Endothelial cell of umbilical vein (primary cell): ENCODE measurements at regions not wholly inside any gene's neighbourhood (a gene's known extent, or its start where the extent isn't known, plus 50 kb on each side); places are given as distances from the start of the nearest gene placed in this dataset.

ENCODE experiments used
- BruUV-seq: library from RNA; stranded (reverse); fragments of 400-500 nt; replicated peaks from 2 replicates; lab custom pipeline; 2021; lab: Mats Ljungman, UMichigan
- CTCF ChIA-PET: fragments of 300-600, 350-600 bp; sonication (Branson Sonifier 250); formaldehyde crosslinking; loops from one replicate; lab custom pipeline; 2021; ENCODE audit warnings: antibody characterized with exemption, inconsistent platforms; lab: Charles Lee
- POLR2A ChIA-PET: fragments of 300-600, 350-600 bp; sonication (Branson Sonifier 250); formaldehyde crosslinking; loops from one replicate; lab custom pipeline; 2021; ENCODE audit warnings: antibody characterized with exemption, inconsistent platforms; lab: Charles Lee
- DNase-seq: peaks from one replicate; pipeline ENCODE4 v3.0.0-alpha.2; 2011; ENCODE audit warnings: low read depth, low spot score
- FAIRE-seq: peaks from 2 replicates; lab custom pipeline; 2011; peaks lifted over from hg19 to GRCh38; lab: Jason Lieb, UNC
- H2AFZ ChIP-seq: 2 replicates; pipeline ENCODE4 v1.6.0; 2012; ENCODE audit warnings: low read depth, low read length, control low read depth, inconsistent platforms
- H3K27ac ChIP-seq: 2 replicates; pipeline ENCODE4 v1.5.1; 2011; ENCODE audit warnings: low read depth, mild to moderate bottlenecking, control low read depth, low read length, moderate library complexity; ENCODE audit not compliant: insufficient read depth
- H3K27me3 ChIP-seq, 2 experiments: 2 replicates each; pipeline versions ENCODE4 v1.6.0 to v1.6.1; 2011; ENCODE audit warnings: low read length in 2 of 2, mixed read lengths in 1 of 2; ENCODE audit not compliant: control insufficient read depth in 2 of 2, insufficient read depth in 2 of 2
- H3K36me3 ChIP-seq, 2 experiments: 2 replicates in 1 of 2; 3 replicates in 1 of 2; pipeline ENCODE4 v1.5.1; 2011; ENCODE audit warnings: low read length in 2 of 2, mild to moderate bottlenecking in 1 of 2, moderate library complexity in 1 of 2; ENCODE audit not compliant: control insufficient read depth in 2 of 2, insufficient read depth in 2 of 2; ENCODE audit errors: extremely low read depth in 1 of 2
- H3K4me1 ChIP-seq: 3 replicates; pipeline ENCODE4 v1.5.1; 2011; ENCODE audit warnings: mild to moderate bottlenecking, low read length; ENCODE audit not compliant: control insufficient read depth, insufficient read depth; ENCODE audit errors: extremely low read depth
- H3K4me2 ChIP-seq: 2 replicates; pipeline ENCODE4 v1.6.1; 2011; ENCODE audit warnings: low read length, control low read depth, mixed read lengths; ENCODE audit not compliant: insufficient read depth
- H3K4me3 ChIP-seq, 3 experiments: fragments of 200-600 bp in 1 of 3; sonication (generic), shearing (Covaris generic) in 1 of 3; replicated peaks in 1 of 3; 2 replicates each; pipeline ENCODE4 v1.5.1; 2011 to 2016; ENCODE audit warnings: control low read depth in 3 of 3, low read length in 3 of 3, mild to moderate bottlenecking in 2 of 3, inconsistent platforms in 1 of 3, low read depth in 1 of 3, moderate library complexity in 1 of 3; ENCODE audit not compliant: insufficient read depth in 1 of 3
- H3K79me2 ChIP-seq: 2 replicates; pipeline ENCODE4 v1.6.0; 2012; ENCODE audit warnings: low read length, inconsistent platforms; ENCODE audit not compliant: control insufficient read depth, insufficient read depth
- H3K9ac ChIP-seq: replicated peaks from 2 replicates; pipeline ENCODE3; 2011; ENCODE audit warnings: low read length, control low read depth; ENCODE audit not compliant: insufficient read depth; ENCODE audit errors: extremely low read depth
- H3K9me1 ChIP-seq: replicated peaks from 3 replicates; pipeline ENCODE4 v1.6.0; 2011; ENCODE audit warnings: mild to moderate bottlenecking, low read length; ENCODE audit not compliant: control insufficient read depth, insufficient read depth; ENCODE audit errors: extremely low read depth
- H3K9me3 ChIP-seq: replicated peaks from 2 replicates; pipeline ENCODE4 v1.5.1; 2012; ENCODE audit warnings: low read length, inconsistent platforms; ENCODE audit not compliant: control insufficient read depth, insufficient read depth
- H4K20me1 ChIP-seq: replicated peaks from 2 replicates; pipeline ENCODE3; 2011; ENCODE audit warnings: mild to moderate bottlenecking, low read length; ENCODE audit not compliant: control insufficient read depth, insufficient read depth; ENCODE audit errors: extremely low read depth
- EZH2 ChIP-seq: IDR thresholded peaks from 2 replicates; pipeline ENCODE4 v1.6.1; 2012; ENCODE audit warnings: borderline replicate concordance, low read depth, mild to moderate bottlenecking, moderate library complexity, low read length, inconsistent platforms; ENCODE audit not compliant: severe bottlenecking
- FOS ChIP-seq: IDR thresholded peaks from 2 replicates; pipeline ENCODE4 v1.6.1; 2011; ENCODE audit warnings: mild to moderate bottlenecking, low read length, moderate library complexity, borderline replicate concordance; ENCODE audit not compliant: insufficient read depth
- GATA2 ChIP-seq: IDR thresholded peaks from 2 replicates; pipeline ENCODE4 v1.7.0; 2011; ENCODE audit warnings: low read depth, mild to moderate bottlenecking, moderate library complexity, mixed read lengths, low read length; ENCODE audit not compliant: insufficient read length, insufficient read depth
- JUN ChIP-seq: IDR thresholded peaks from 2 replicates; pipeline ENCODE4 v1.6.1; 2011; ENCODE audit warnings: borderline replicate concordance, low read depth; ENCODE audit not compliant: insufficient read length, insufficient read depth
- MAX ChIP-seq: IDR thresholded peaks from 2 replicates; pipeline ENCODE4 v1.6.1; 2011; ENCODE audit not compliant: insufficient read depth, insufficient read length
- MYC ChIP-seq: IDR thresholded peaks from one replicate; pipeline ENCODE4 v1.6.1; 2011; ENCODE audit warnings: mild to moderate bottlenecking, low read depth, low read length
- POLR2A ChIP-seq: IDR thresholded peaks from 2 replicates; pipeline ENCODE4 v1.6.1; 2012; ENCODE audit warnings: low read depth, mild to moderate bottlenecking, control low read depth, low read length
- POLR2AphosphoS5 ChIP-seq: IDR thresholded peaks from 2 replicates; pipeline ENCODE4 v1.6.1; 2012; ENCODE audit warnings: low read depth, mild to moderate bottlenecking, control low read depth, low read length, moderate library complexity; ENCODE audit not compliant: insufficient read depth
- dilution Hi-C: fragments of 300-500 bp; cut with MboI; formaldehyde crosslinking; loops from one replicate; pipeline ENCODE4 v1.15.0; 2019; ENCODE audit warnings: low sequenced_read_pairs; ENCODE audit not compliant: extremely low pct_ligation_motif_present
- intact Hi-C: fragments of 100-400 bp; cut with micrococcal nuclease; formaldehyde crosslinking; loops from one replicate; pipeline ENCODE4 v1.10.0; 2022
- TF ChIP-seq, protein P1 (sequence below), 2 donors: IDR thresholded peaks; 1 replicate in 1 of 2; 2 replicates in 1 of 2; pipeline ENCODE4 v1.5.1; 2011; ENCODE audit warnings: low read length in 2 of 2, mild to moderate bottlenecking in 2 of 2, moderate library complexity in 2 of 2, control low read depth in 1 of 2, inconsistent platforms in 1 of 2, low read depth in 1 of 2; ENCODE audit not compliant: insufficient read depth in 1 of 2; ENCODE audit errors: extremely low read depth in 1 of 2

GRCh38 chr1:87436534-87436933 is 107.9 kb downstream of the LMO4 start:
- DNase-seq: no peak
- H2AFZ ChIP-seq: no peak overlapping the region
- no peaks in the 10 kb centered on the region for H3K4me1 ChIP-seq
- dilution Hi-C loops: no loop called here
- POLR2A ChIA-PET: no interaction called here
- H3K9me1 ChIP-seq: no peaks in the 10 kb centered on the region
- H3K27me3 ChIP-seq: no peaks in the 10 kb centered on the region
- H3K9me3 ChIP-seq: no peaks in the 10 kb centered on the region
- H3K4me2 ChIP-seq: no peak overlapping the region
- no peaks in the 10 kb centered on the region for H3K79me2 ChIP-seq
- no peak overlapping the region for H3K9ac ChIP-seq
- FAIRE-seq: no peak
- no peak overlapping the region for H3K27ac ChIP-seq
- CTCF ChIA-PET: no interaction called here
- no peaks in the 10 kb centered on the region for H4K20me1 ChIP-seq
- intact Hi-C loops: no loop called here
- H3K4me3 ChIP-seq: no peak overlapping the region
- no peaks in the 10 kb centered on the region for H3K36me3 ChIP-seq
- TF ChIP-seq, protein P1, sequence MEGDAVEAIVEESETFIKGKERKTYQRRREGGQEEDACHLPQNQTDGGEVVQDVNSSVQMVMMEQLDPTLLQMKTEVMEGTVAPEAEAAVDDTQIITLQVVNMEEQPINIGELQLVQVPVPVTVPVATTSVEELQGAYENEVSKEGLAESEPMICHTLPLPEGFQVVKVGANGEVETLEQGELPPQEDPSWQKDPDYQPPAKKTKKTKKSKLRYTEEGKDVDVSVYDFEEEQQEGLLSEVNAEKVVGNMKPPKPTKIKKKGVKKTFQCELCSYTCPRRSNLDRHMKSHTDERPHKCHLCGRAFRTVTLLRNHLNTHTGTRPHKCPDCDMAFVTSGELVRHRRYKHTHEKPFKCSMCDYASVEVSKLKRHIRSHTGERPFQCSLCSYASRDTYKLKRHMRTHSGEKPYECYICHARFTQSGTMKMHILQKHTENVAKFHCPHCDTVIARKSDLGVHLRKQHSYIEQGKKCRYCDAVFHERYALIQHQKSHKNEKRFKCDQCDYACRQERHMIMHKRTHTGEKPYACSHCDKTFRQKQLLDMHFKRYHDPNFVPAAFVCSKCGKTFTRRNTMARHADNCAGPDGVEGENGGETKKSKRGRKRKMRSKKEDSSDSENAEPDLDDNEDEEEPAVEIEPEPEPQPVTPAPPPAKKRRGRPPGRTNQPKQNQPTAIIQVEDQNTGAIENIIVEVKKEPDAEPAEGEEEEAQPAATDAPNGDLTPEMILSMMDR (IDR thresholded peaks at IDR 0.05; ENCODE audit: extremely low read depth in 1 of 2, insufficient read depth in 1 of 2, low read depth in 1 of 2, low read length in 2 of 2): no peak
- TF ChIP-seq EZH2 (no peak), FOS (no peak)
- no TSS peak for BruUV-seq

DNA sequence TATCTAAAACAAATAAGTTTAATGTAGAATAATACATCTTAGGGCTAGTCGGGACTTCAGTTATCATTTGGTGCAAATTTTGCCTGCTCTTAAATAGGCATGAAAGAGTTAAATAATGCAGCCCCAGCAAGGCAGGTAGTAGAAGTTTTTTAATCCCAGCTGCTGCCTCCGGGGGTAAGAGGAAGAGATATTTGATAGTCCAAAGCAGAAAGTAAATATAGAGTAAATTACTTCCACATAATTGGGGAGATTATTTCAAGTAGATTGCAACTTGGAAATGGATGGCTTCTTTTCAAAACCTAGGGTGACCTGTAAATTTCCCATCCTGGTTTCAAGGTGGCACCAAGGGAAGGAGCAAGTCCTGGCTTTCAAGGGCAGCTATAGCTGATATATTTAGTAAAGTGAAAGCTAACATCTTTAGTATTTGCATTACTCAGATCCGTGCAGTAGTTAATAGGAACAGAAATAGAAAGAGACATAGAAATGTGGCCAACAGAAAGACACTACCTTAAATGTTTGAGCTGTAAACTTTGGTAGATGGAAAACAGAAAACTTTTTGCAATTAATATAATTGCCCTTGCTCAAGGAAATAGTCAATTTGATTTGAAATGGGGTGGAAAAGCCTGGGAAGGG is 109.1 kb downstream of the LMO4 start:
- no peak overlapping the region for H2AFZ ChIP-seq
- no peaks in the 10 kb centered on the region for H3K27me3 ChIP-seq
- no peak for FAIRE-seq
- no peak overlapping the region for H3K27ac ChIP-seq
- intact Hi-C loops (no loop called here), dilution Hi-C loops (no loop called here)
- H3K9me1 ChIP-seq: no peaks in the 10 kb centered on the region
- H3K9me3 ChIP-seq: no peaks in the 10 kb centered on the region
- H3K4me3 ChIP-seq: no peak overlapping the region
- no peaks in the 10 kb centered on the region for H3K4me1 ChIP-seq
- no peak for TF ChIP-seq JUN
- TF ChIP-seq GATA2: no peak
- no peak for TF ChIP-seq MYC
- TF ChIP-seq, protein P1 (IDR thresholded peaks at IDR 0.05; ENCODE audit: extremely low read depth in 1 of 2, insufficient read depth in 1 of 2, low read depth in 1 of 2, low read length in 2 of 2): no peak
- TF ChIP-seq POLR2A: no peak
- no peak for TF ChIP-seq POLR2AphosphoS5
- no peak for TF ChIP-seq EZH2
- TF ChIP-seq MAX: no peak
- no peak for TF ChIP-seq FOS
- no peak overlapping the region for H3K4me2 ChIP-seq
- DNase-seq: no peak
- no peaks in the 10 kb centered on the region for H4K20me1 ChIP-seq
- no peak overlapping the region for H3K9ac ChIP-seq
- ChIA-PET CTCF (no interaction called here), POLR2A (no interaction called here)
- no peaks in the 10 kb centered on the region for H3K79me2 ChIP-seq
- H3K36me3 ChIP-seq: no peaks in the 10 kb centered on the region
- BruUV-seq: no TSS peak
